22Rv1 (cell line): ENCODE measurements at regions not wholly inside any gene's neighbourhood (a gene's known extent, or its start where the extent isn't known, plus 50 kb on each side); places are given as distances from the start of the nearest gene placed in this dataset.

ENCODE experiments used
- H3K27ac ChIP-seq: fragments of 450-650 bp; 2 replicates; pipeline ENCODE4 v1.5.1; 2017
- ZFX ChIP-seq: fragments of 450-650 bp; IDR thresholded peaks from 2 replicates; pipeline ENCODE4 v1.6.1; 2017; ENCODE audit warnings: antibody characterized with exemption, borderline replicate concordance
- TF ChIP-seq, protein P1 (sequence below): fragments of 450-650 bp; IDR thresholded peaks from 2 replicates; pipeline ENCODE4 v1.5.1; 2017; ENCODE audit warnings: mild to moderate bottlenecking

DNA sequence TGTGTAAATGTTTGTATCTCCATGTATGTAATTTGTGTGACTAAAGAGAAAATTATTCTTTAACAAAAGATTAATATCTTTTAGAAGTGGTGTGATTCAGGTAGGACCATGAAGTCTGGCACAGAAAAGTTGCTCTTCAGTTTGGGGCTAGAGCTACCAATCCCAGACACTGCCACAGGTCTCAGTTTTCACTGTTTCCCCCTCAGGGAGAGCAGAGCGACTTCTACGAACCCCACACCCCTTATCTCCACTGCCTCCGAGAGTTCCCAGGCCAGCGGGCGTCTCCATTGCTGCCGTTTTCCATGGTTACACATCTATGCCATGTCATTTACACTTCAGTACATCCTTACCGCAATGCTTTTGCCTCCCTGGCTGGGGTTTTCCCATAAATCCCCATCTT lies 93.0 kb upstream of the SMYD2 start:
- no peak for TF ChIP-seq ZFX
- TF ChIP-seq, protein P1, sequence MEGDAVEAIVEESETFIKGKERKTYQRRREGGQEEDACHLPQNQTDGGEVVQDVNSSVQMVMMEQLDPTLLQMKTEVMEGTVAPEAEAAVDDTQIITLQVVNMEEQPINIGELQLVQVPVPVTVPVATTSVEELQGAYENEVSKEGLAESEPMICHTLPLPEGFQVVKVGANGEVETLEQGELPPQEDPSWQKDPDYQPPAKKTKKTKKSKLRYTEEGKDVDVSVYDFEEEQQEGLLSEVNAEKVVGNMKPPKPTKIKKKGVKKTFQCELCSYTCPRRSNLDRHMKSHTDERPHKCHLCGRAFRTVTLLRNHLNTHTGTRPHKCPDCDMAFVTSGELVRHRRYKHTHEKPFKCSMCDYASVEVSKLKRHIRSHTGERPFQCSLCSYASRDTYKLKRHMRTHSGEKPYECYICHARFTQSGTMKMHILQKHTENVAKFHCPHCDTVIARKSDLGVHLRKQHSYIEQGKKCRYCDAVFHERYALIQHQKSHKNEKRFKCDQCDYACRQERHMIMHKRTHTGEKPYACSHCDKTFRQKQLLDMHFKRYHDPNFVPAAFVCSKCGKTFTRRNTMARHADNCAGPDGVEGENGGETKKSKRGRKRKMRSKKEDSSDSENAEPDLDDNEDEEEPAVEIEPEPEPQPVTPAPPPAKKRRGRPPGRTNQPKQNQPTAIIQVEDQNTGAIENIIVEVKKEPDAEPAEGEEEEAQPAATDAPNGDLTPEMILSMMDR: no peak
- no peak overlapping the region for H3K27ac ChIP-seq

DNA sequence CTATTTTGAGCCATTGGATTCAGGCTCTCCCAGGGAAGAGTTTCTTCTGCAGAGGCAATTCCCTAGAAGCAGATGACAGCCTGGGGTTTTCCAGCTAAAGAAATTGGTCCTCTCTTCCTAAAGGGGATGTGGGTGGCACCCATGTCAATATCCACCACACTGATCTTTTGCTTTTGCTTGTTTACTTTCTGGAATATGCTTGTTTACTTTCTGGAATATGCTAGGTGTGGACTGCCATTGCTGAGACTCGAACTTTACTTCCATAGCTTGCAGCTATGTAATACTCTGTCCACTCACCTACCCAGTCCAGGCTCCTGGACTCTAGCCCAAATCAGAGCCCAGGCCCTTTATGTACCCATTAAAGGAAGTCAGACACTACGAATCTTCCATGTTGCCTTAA lies 92.1 kb upstream of the SMYD2 start:
- H3K27ac ChIP-seq: no peak overlapping the region
- no peak for TF ChIP-seq ZFX
- TF ChIP-seq, protein P1: no peak

DNA sequence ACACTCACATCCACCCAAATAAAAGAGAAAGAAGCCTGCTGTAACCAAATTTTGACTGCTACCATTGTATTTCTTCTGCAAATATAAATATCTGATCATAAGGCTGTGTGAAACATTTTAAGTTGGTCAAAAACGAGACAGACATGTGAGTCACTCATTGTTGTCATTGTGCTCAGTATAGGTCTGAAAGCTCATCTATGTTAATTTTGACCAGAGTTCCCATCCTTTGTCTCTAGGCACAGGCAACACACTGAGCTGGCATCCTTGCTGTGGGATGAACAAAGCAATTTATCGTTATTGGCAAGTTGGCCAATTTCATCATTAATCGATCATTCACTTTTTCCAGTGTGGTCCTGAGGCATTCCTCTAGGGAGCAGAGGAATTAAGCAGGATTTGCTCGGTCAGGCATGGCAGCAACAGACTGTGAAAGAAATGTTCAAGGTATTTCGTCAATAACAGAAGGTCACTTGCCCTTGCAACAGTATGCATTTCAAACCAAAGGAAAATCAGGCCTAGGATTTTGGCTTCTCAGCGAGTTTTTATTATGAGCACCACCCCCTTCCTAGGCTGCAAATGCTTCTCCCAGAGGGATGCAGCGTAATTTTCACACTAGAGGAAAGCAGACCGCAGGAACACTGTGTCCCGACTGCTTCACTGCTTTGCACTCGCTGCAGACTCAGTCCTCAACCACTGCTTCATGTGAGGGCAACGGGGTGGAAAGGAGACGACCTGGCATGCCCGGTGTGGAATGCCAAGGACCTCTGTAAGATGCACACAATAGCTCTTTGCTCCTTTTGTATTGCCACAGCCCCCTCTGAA lies 87.9 kb upstream of the SMYD2 start:
- TF ChIP-seq, protein P1: no peak
- TF ChIP-seq ZFX: no peak
- no peak overlapping the region for H3K27ac ChIP-seq

DNA sequence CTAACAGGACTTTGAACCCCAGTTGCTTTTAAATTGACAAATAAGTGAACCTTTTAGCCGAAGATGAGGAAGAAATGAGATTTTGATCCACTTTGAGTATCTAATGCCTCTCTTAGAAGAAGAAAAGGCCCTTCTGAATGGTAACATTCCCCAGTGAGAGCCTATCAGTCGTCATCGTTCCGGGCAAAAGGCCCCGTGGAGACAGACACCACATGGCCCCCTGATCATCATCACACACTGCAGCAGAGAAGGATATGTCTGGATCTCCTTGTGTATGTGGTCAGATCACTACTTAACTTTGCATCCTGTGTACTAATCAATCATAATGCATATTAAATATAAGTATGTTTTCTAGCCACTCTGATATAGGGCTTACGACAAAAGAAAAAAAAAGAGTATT lies 87.3 kb upstream of the SMYD2 start:
- TF ChIP-seq ZFX: no peak
- TF ChIP-seq, protein P1: no peak
- H3K27ac ChIP-seq: no peak overlapping the region

DNA sequence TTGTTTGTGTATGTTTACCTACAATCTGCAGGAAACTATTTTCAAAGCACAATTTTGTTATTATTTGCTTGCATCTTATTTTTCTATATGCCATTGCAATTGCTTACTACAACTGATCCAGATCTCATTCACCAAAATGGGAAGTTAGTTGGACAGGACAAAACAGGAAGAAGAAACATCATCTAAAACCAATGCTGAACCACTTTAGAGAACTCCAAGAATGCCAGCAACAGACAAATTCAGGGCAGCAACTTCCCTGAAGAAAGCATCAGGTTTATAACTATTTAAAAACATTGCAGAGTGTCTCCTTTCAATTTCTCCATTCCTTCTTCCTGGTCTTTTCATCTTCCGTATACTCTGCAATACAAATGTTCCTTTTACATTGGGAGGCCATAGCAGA lies 82.4 kb upstream of the SMYD2 start:
- H3K27ac ChIP-seq: no peak overlapping the region
- TF ChIP-seq, protein P1: no peak
- no peak for TF ChIP-seq ZFX

DNA sequence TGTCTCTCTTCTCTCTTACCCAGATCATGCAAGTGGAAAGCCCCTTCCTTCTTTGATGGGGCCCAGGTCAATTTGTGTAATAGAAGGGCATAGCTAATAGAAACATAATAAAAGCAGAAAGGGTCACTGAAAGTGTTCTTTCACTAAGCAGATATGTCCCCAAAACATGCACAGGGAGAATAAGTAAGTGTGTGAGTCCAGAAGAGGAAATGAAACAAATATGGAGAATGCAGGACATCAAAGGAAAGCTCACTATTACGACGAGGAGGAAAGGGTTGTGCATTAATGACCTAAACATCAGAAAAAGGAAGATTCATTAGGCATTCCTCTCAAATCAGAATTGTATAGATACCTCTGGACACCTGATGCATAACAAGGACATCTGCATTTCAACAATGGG lies 81.4 kb upstream of the SMYD2 start:
- H3K27ac ChIP-seq: no peak overlapping the region
- no peak for TF ChIP-seq ZFX
- TF ChIP-seq, protein P1: no peak

DNA sequence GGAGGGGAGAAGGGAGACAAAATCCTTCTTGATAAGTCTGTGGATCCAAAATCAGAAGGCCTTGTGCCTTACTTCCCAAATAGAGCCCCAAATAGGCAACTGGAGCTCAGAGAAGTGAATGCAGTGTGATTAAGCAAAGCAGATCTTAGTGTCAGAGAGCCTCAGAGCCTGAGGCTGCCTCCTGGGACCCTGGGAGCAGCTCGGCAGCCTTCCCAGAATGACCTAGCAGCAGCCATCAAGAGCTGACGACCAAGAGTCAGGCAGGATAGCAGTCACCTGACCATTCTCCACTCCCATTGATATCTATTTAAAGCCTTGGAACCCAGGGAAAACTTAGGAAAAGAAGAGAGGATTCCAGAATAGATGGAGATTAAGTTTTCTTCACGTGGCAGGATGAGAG lies 78.0 kb upstream of the SMYD2 start:
- H3K27ac ChIP-seq: no peak overlapping the region
- TF ChIP-seq, protein P1: no peak
- TF ChIP-seq ZFX: no peak
